GM20000 (cell line): ENCODE measurements at regions not wholly inside any gene's neighbourhood (a gene's known extent, or its start where the extent isn't known, plus 50 kb on each side); places are given as distances from the start of the nearest gene placed in this dataset.
"Not testable (repeated sequence)": the region's sequence is repeated elsewhere in the genome, so short reads cannot be mapped to it uniquely, and the experiment has no call there.

Experiments
- DNase-seq: peaks from one replicate; pipeline ENCODE4 v3.0.0; 2012; ENCODE audit warnings: low spot score
- TF ChIP-seq, protein P1 (sequence below): IDR thresholded peaks from 2 replicates; pipeline ENCODE4 v1.5.1; 2012; ENCODE audit warnings: mild to moderate bottlenecking, control low read depth; ENCODE audit errors: extremely low read depth, missing control alignments

DNA sequence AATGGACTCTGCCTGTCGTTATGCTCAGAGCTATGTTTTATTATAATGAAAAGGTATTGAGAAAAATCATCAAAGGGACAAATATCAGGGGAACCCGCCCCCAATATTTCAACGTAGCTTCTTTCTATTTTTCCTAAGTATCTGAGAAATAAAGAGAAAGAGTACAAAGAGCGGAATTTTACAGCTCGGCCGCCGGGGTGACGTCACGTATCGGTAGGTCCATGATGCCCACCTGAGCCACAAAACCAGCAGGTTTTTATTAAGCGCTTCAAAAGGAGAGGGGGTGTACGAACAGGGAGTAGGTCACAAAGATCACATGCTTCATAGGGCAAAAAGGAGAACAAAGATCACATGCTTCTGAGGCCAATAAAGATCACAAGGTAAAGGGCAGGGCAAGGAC lies 281.6 kb upstream of the POM121L12 start:
- TF ChIP-seq, protein P1, sequence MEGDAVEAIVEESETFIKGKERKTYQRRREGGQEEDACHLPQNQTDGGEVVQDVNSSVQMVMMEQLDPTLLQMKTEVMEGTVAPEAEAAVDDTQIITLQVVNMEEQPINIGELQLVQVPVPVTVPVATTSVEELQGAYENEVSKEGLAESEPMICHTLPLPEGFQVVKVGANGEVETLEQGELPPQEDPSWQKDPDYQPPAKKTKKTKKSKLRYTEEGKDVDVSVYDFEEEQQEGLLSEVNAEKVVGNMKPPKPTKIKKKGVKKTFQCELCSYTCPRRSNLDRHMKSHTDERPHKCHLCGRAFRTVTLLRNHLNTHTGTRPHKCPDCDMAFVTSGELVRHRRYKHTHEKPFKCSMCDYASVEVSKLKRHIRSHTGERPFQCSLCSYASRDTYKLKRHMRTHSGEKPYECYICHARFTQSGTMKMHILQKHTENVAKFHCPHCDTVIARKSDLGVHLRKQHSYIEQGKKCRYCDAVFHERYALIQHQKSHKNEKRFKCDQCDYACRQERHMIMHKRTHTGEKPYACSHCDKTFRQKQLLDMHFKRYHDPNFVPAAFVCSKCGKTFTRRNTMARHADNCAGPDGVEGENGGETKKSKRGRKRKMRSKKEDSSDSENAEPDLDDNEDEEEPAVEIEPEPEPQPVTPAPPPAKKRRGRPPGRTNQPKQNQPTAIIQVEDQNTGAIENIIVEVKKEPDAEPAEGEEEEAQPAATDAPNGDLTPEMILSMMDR, result no peak
- no peak for DNase-seq

DNA sequence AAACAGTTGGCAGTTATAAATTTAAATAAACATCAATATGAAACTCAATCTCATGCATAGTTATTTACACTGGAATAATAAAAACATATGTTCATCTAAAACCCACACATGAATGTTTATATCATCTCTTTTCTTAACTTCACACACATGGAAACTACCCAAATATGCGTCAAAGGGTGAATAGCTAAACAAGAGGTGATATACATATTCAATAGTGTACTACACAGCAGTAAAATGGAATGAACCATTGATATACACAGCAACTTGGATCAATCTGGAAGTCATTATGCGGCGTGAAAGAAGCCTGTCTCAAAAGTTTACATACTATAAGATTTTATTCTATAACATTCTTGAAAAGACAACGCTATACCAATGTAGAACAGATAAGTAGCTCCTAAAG lies 282.5 kb upstream of the POM121L12 start:
- TF ChIP-seq, protein P1, result no peak
- no peak for DNase-seq

DNA sequence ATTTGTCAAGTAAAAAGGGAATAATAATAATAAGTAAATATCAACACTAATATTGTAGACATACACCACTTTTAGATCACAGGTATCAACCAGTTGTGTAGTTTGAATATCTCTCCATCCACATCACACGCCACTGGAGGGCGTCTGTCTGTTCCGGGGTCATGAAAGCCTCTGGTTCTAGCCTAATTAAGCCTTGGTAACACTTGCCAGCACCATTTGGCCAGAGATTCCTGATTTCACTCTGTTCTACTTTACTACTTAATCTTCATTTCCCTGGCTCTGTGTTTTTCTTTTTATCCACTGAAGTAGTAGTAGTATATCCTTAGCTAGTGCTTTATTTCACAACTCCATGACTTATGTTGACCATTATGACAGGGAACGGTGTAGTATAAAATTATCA lies 285.6 kb upstream of the POM121L12 start:
- no peak for DNase-seq

DNA sequence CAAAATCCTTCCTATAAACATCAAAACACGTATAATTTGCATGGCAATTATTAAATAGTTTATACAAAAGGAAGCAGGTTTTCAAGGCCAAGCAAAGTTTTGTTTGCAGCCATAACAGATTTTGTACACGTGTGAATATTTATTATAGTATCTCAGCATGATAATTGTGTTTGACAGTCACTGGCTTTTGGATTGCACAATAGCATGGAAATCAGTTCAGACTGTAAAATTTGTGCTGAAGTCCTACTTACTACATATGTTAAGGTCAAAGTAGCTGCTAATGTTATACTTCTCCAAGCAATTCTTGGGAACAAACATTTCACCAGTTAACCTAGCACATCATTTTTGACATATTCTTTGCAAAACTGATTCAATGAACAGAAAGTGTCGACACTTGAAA lies 287.6 kb upstream of the POM121L12 start:
- TF ChIP-seq, protein P1, result no peak
- DNase-seq, result no peak

More for the DNA sequence above, 285.6 kb upstream of the POM121L12 start:
- TF ChIP-seq, protein P1, result no peak

DNA sequence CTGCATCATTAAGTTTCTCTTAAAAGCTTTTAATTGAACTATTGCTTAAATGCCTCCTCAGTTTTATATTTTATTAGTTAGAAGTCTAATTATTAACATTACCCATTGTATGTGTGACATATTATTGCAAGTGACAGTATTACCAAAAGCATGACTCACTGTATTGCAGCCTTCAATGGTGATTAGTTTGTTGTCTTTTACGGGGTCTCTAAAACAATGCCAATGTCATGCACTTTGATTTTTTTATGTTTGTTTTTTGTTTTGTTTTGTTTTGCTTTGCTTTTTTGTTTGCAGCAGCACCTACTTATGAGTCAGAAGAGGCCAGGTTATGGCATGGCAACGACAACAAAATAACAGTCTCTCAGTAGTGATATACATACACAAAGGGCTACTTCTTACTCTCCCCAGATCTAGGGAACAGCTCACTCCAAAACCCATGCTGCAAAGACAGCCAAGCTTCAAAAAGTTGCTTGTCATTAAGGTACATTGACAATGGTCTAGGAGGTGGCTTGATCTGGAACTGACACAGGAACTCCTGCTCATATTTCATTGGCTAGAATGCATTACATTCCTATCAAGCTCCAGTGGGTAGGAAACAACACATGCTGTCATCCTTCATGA lies 293.7 kb upstream of the POM121L12 start:
- TF ChIP-seq, protein P1, result no peak
- no peak for DNase-seq

DNA sequence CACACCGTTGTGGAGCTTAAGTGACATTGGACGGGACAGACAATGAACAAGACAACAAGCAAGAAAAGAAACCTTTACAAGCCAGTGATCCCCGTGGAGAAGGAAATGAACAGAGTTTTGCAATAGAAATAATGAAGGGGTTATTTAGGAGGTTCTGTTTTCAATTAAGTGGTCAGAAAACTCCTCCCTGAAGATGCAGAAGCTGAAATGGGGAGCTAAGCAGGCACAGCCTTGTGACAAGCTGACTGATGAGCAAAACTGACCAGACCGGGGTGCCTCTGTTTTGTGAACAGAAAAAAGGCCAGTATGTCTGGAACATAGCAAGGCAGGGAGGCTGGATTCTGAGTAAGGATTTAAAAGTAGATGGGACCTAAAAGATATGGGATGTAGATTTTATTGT lies 299.8 kb upstream of the POM121L12 start:
- TF ChIP-seq, protein P1, result no peak
- DNase-seq, result no peak

DNA sequence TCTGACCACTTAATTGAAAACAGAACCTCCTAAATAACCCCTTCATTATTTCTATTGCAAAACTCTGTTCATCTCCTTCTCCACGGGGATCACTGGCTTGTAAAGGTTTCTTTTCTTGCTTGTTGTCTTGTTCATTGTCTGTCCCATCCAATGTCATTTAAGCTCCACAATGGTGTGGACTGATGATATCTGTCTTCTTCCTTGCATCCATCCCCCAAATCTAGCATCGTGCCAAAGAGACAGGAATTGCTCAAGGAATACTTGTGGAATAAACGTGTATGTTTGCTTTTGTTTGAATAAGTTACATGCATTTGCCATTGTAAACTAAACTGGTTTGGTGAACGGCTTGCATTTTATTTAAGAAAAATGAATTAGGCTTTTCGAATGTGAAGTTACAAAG lies 306.8 kb upstream of the POM121L12 start:
- not testable (repeated sequence) for DNase-seq

DNA sequence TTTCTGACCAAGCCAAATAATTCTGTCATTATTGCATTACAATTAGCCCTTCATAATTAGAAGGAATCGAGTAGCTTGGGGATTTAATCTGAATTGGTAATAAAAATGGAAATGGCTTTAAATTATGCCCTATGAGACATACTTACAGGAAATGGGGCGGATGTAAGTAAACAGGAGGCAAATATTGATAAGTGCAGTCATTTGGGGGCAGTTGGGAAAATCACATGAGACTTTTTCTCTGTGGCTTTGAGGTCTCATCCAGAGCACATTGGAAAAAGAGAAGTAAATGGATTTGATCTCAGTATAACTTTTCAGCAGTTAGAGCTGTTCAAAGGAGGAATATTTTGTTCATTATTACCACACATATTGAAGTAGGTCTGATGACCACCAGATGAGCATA lies 307.8 kb upstream of the POM121L12 start:
- TF ChIP-seq, protein P1, result no peak
- no peak for DNase-seq
